Liver (tissue), 8 donors: ENCODE measurements at regions not wholly inside any gene's neighbourhood (a gene's known extent, or its start where the extent isn't known, plus 50 kb on each side); places are given as distances from the start of the nearest gene placed in this dataset.

Source experiments
- DNase-seq: peaks from one replicate; pipeline ENCODE4 v3.0.0-alpha.2; 2017; ENCODE audit warnings: low spot score
- H3K27ac ChIP-seq, 2 donors: one replicate each; pipeline ENCODE4 v1.7.0; 2013; ENCODE audit warnings: inconsistent platforms in 2 of 2, low read length in 2 of 2, control low read depth in 1 of 2, low read depth in 1 of 2, mild to moderate bottlenecking in 1 of 2
- H3K27me3 ChIP-seq, 4 donors: one replicate each; pipeline versions ENCODE4 v1.6.1 to v1.7.0; 2013; ENCODE audit warnings: low read length in 3 of 4, inconsistent platforms in 1 of 4, mild to moderate bottlenecking in 1 of 4, moderate library complexity in 1 of 4; ENCODE audit not compliant: control insufficient read depth in 4 of 4, insufficient read depth in 4 of 4
- H3K36me3 ChIP-seq, 4 donors: one replicate each; pipeline versions ENCODE4 v1.6.1 to v1.7.0; 2013; ENCODE audit warnings: low read length in 3 of 4, mild to moderate bottlenecking in 3 of 4, low read depth in 1 of 4, moderate library complexity in 1 of 4; ENCODE audit not compliant: control insufficient read depth in 4 of 4, insufficient read depth in 3 of 4
- H3K4me1 ChIP-seq, 4 donors: one replicate each; pipeline versions ENCODE4 v1.6.1 to v1.7.0; 2013; ENCODE audit warnings: low read length in 3 of 4, mild to moderate bottlenecking in 3 of 4, moderate library complexity in 1 of 4; ENCODE audit not compliant: control insufficient read depth in 4 of 4, insufficient read depth in 4 of 4
- H3K4me3 ChIP-seq, 3 donors: one replicate each; pipeline versions ENCODE4 v1.6.1 to v1.7.0; 2013; ENCODE audit warnings: low read length in 3 of 3, control low read depth in 1 of 3, low read depth in 1 of 3, mild to moderate bottlenecking in 1 of 3
- H3K9ac ChIP-seq, 2 donors: one replicate each; pipeline ENCODE4 v1.7.0; 2013; ENCODE audit warnings: low read length in 2 of 2, mild to moderate bottlenecking in 2 of 2, moderate library complexity in 2 of 2, control low read depth in 1 of 2, low read depth in 1 of 2
- H3K9me3 ChIP-seq, 4 donors: one replicate each; pipeline versions ENCODE4 v1.6.1 to v1.7.0; 2013; ENCODE audit warnings: low read length in 3 of 4; ENCODE audit not compliant: control insufficient read depth in 4 of 4
- ATF3 ChIP-seq: IDR thresholded peaks from 2 replicates; pipeline ENCODE4 v1.6.1; 2016; ENCODE audit warnings: antibody characterized with exemption
- CTCF ChIP-seq: fragments of 150-350 bp; IDR thresholded peaks from 2 replicates; pipeline ENCODE4 v1.5.1; 2017; ENCODE audit warnings: improper control_type of control experiment, low read depth, low read length; ENCODE audit not compliant: missing input control
- EGR1 ChIP-seq, 2 donors: IDR thresholded peaks; 2 replicates each; pipeline ENCODE4 v1.6.1; 2016 to 2018; ENCODE audit warnings: antibody characterized with exemption in 2 of 2, low read depth in 2 of 2
- FOXA1 ChIP-seq: IDR thresholded peaks from 2 replicates; pipeline ENCODE4 v1.6.1; 2016; ENCODE audit warnings: antibody characterized with exemption
- FOXA2 ChIP-seq: IDR thresholded peaks from 2 replicates; pipeline ENCODE4 v1.6.1; 2016; ENCODE audit warnings: antibody characterized with exemption
- GABPA ChIP-seq, 2 donors: IDR thresholded peaks in 1 of 2; conservative IDR thresholded peaks in 1 of 2; 2 replicates each; pipeline ENCODE4 v1.6.1; 2016; ENCODE audit warnings: antibody characterized with exemption in 2 of 2, mild to moderate bottlenecking in 1 of 2, moderate library complexity in 1 of 2
- HNF4A ChIP-seq, 2 donors: conservative IDR thresholded peaks; 2 replicates each; pipeline ENCODE4 v1.6.1; 2016; ENCODE audit warnings: antibody characterized with exemption in 2 of 2, mild to moderate bottlenecking in 2 of 2
- HNF4G ChIP-seq: IDR thresholded peaks from 2 replicates; pipeline ENCODE4 v1.6.1; 2016; ENCODE audit warnings: antibody characterized with exemption
- JUND ChIP-seq, 2 donors: IDR thresholded peaks; 2 replicates each; pipeline ENCODE4 v1.6.1; 2016; ENCODE audit warnings: antibody characterized with exemption in 2 of 2
- MAX ChIP-seq: IDR thresholded peaks from 2 replicates; pipeline ENCODE4 v1.6.1; 2016; ENCODE audit warnings: antibody characterized with exemption
- NR2F2 ChIP-seq: IDR thresholded peaks from 2 replicates; pipeline ENCODE4 v1.6.1; 2016; ENCODE audit warnings: antibody characterized with exemption
- RAD21 ChIP-seq, 2 donors: IDR thresholded peaks; 2 replicates each; pipeline ENCODE4 v1.6.1; 2016; ENCODE audit warnings: antibody characterized with exemption in 2 of 2, mild to moderate bottlenecking in 2 of 2
- REST ChIP-seq: IDR thresholded peaks from 2 replicates; pipeline ENCODE4 v1.6.1; 2016; ENCODE audit warnings: antibody characterized with exemption, mild to moderate bottlenecking
- SP1 ChIP-seq: IDR thresholded peaks from 2 replicates; pipeline ENCODE4 v1.6.1; 2018; ENCODE audit warnings: antibody characterized with exemption, mild to moderate bottlenecking
- TAF1 ChIP-seq: conservative IDR thresholded peaks from 2 replicates; pipeline ENCODE4 v1.6.1; 2016; ENCODE audit warnings: antibody characterized with exemption, mild to moderate bottlenecking
- YY1 ChIP-seq: IDR thresholded peaks from 2 replicates; pipeline ENCODE4 v1.6.1; 2016; ENCODE audit warnings: antibody characterized with exemption, mild to moderate bottlenecking
- ZBTB33 ChIP-seq: IDR thresholded peaks from 2 replicates; pipeline ENCODE4 v1.6.1; 2016; ENCODE audit warnings: antibody characterized with exemption
- WGBS: extraction: QIAGEN DNeasy Blood & Tissue Kit; methylation state at CpG from one replicate; pipeline ENCODE4 v1.1.7; 2013; 5-methylcytosine and 5-hydroxymethylcytosine counted together
- donor health status: healthy.
- donor health status: healthy.
- donor health status: healthy.
- donor health status: healthy.
- donor health status: healthy.

GRCh38 chr2:66929632-66930338, 467.3 kb upstream of the ETAA1 start:
- Histone ChIP-seq H3K27ac (no peak overlapping the region), H3K27me3 (peaks cover 0 to 4% (median 0%) of the 10 kb centered on the region in 4 donors), H3K36me3 (no peaks in the 10 kb centered on the region), H3K9ac (no peak overlapping the region), H3K4me1 (no peaks in the 10 kb centered on the region), H3K4me3 (no peak overlapping the region), H3K9me3 (no peaks in the 10 kb centered on the region)
- WGBS: 43% methylated on average over 8 of the region's 8 CpGs
- no peak for DNase-seq
- TF ChIP-seq REST (no peak), ATF3 (no peak), RAD21 (IDR thresholded peaks at IDR 0.05) (no peak), HNF4A (conservative IDR thresholded peaks at IDR 0.05) (no peak), MAX (no peak), ZBTB33 (no peak), GABPA (IDR thresholded peaks at IDR 0.05 in 1 of 2, conservative IDR thresholded peaks at IDR 0.05 in 1 of 2) (no peak), SP1 (peak; percentile 36), CTCF (no peak), FOXA1 (no peak), EGR1 (IDR thresholded peaks at IDR 0.05; ENCODE audit: low read depth in 2 of 2) (no peak), YY1 (no peak), NR2F2 (peak; percentile 17), TAF1 (no peak), JUND (IDR thresholded peaks at IDR 0.05) (no peak), FOXA2 (no peak), HNF4G (no peak)
